Common myeloid progenitor, CD34-positive (primary cell): ENCODE measurements at regions not wholly inside any gene's neighbourhood (a gene's known extent, or its start where the extent isn't known, plus 50 kb on each side); places are given as distances from the start of the nearest gene placed in this dataset.

Experiments used
- CTCF ChIA-PET: fragments of 350-600 bp; sonication (Branson Sonifier 250); formaldehyde crosslinking; loops from one replicate; lab custom pipeline; 2021; ENCODE audit warnings: antibody characterized with exemption; lab: Charles Lee
- POLR2A ChIA-PET: fragments of 350-600 bp; sonication (Branson Sonifier 250); formaldehyde crosslinking; loops from one replicate; lab custom pipeline; 2021; ENCODE audit warnings: antibody characterized with exemption; lab: Charles Lee
- DNase-seq, 3 donors: peaks; one replicate each; pipeline versions ENCODE4 v3.0.0 to v3.0.0-alpha.2; 2013
- H3K27ac ChIP-seq, 2 experiments: 1 replicate in 1 of 2; 2 replicates in 1 of 2; pipeline ENCODE4 v1.7.0; 2013; ENCODE audit warnings: inconsistent platforms in 2 of 2, low read length in 2 of 2, mild to moderate bottlenecking in 2 of 2, low read depth in 1 of 2, moderate library complexity in 1 of 2; ENCODE audit not compliant: severe bottlenecking in 2 of 2, insufficient read depth in 1 of 2, poor library complexity in 1 of 2
- H3K27me3 ChIP-seq, 5 experiments: replicated peaks in 2 of 5; 1 replicate in 3 of 5; 2 replicates in 2 of 5; pipeline versions ENCODE4 v1.6.1 to v1.7.0; 2013; ENCODE audit warnings: low read length in 4 of 5, mild to moderate bottlenecking in 2 of 5, moderate library complexity in 2 of 5, inconsistent platforms in 1 of 5; ENCODE audit not compliant: insufficient read depth in 5 of 5, control insufficient read depth in 4 of 5
- H3K36me3 ChIP-seq, 4 experiments: 1 replicate in 2 of 4; 2 replicates in 2 of 4; pipeline versions ENCODE4 v1.6.1 to v1.7.0; 2013; ENCODE audit warnings: low read length in 3 of 4, control low read depth in 1 of 4, mild to moderate bottlenecking in 1 of 4; ENCODE audit not compliant: control insufficient read depth in 4 of 4, insufficient read depth in 4 of 4
- H3K4me1 ChIP-seq, 4 experiments: 1 replicate in 3 of 4; 2 replicates in 1 of 4; pipeline versions ENCODE4 v1.6.1 to v1.7.1; 2013; ENCODE audit warnings: low read length in 3 of 4, mild to moderate bottlenecking in 3 of 4, control low read depth in 1 of 4, inconsistent platforms in 1 of 4, moderate library complexity in 1 of 4; ENCODE audit not compliant: control insufficient read depth in 4 of 4, insufficient read depth in 4 of 4; ENCODE audit errors: control extremely low read depth in 1 of 4
- H3K4me3 ChIP-seq, 7 experiments: 1 replicate in 4 of 7; 2 replicates in 3 of 7; pipeline versions ENCODE4 v1.5.1 to v1.7.0; 2013; ENCODE audit warnings: mild to moderate bottlenecking in 7 of 7, low read length in 6 of 7, moderate library complexity in 6 of 7, inconsistent platforms in 2 of 7, low read depth in 2 of 7, control low read depth in 1 of 7; ENCODE audit not compliant: insufficient read depth in 4 of 7, control insufficient read depth in 1 of 7; ENCODE audit errors: extremely low read depth in 1 of 7
- H3K9me3 ChIP-seq, 5 experiments: 1 replicate in 4 of 5; 2 replicates in 1 of 5; pipeline versions ENCODE4 v1.6.1 to v1.7.1; 2013; ENCODE audit warnings: low read length in 4 of 5, mild to moderate bottlenecking in 2 of 5, inconsistent platforms in 1 of 5, low read depth in 1 of 5, moderate library complexity in 1 of 5; ENCODE audit not compliant: control insufficient read depth in 4 of 5, insufficient read depth in 2 of 5; ENCODE audit errors: control extremely low read depth in 1 of 5
- WGBS: methylation state at CpG from one replicate; pipeline ENCODE4 v1.1.5; 2013; ENCODE audit not compliant: insufficient coverage; 5-methylcytosine and 5-hydroxymethylcytosine counted together

DNA sequence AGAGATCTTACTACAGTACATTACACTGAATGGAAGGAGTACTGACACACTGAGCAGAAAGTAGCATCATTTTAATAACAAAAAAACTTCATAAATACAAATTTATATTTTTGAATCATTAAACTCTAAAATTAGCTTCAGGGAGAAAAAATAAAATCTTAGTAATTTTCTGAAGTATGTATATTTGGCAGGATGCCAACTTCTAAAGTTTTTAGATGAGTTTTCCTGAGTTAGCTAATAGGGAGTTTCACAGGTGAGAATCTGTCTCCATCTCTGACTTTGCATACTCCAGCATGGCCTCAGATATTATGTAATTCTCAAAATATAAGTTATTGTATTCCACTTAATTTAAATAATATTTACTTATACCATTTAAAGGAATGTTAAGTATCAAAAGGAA is 673.2 kb upstream of the PCDH15 start:
- H3K9me3 ChIP-seq, result peaks cover 0 to 2% (median 0%) of the 10 kb centered on the region in 5 experiments
- no peak overlapping the region for H3K27ac ChIP-seq
- POLR2A ChIA-PET, result no interaction called here
- no peaks in the 10 kb centered on the region for H3K36me3 ChIP-seq
- CTCF ChIA-PET, result no interaction called here
- no peak for DNase-seq
- no peaks in the 10 kb centered on the region for H3K4me1 ChIP-seq
- H3K4me3 ChIP-seq, result no peak overlapping the region
- no peaks in the 10 kb centered on the region for H3K27me3 ChIP-seq

- POLR2A ChIA-PET, result no interaction called here
- Histone ChIP-seq H3K4me3 (no peak overlapping the region), H3K9me3 (peaks cover 0 to 2% (median 0%) of the 10 kb centered on the region in 5 experiments), H3K4me1 (no peaks in the 10 kb centered on the region), H3K27me3 (no peaks in the 10 kb centered on the region), H3K27ac (no peak overlapping the region), H3K36me3 (no peaks in the 10 kb centered on the region)
- WGBS, result no CpG with 5 or more reads among the region's 1 CpG
- DNase-seq, result no peak
- CTCF ChIA-PET, result no interaction called here
These were observed 669.8 kb upstream of the PCDH15 start for GRCh38 chr10:55470840-55471239.

DNA sequence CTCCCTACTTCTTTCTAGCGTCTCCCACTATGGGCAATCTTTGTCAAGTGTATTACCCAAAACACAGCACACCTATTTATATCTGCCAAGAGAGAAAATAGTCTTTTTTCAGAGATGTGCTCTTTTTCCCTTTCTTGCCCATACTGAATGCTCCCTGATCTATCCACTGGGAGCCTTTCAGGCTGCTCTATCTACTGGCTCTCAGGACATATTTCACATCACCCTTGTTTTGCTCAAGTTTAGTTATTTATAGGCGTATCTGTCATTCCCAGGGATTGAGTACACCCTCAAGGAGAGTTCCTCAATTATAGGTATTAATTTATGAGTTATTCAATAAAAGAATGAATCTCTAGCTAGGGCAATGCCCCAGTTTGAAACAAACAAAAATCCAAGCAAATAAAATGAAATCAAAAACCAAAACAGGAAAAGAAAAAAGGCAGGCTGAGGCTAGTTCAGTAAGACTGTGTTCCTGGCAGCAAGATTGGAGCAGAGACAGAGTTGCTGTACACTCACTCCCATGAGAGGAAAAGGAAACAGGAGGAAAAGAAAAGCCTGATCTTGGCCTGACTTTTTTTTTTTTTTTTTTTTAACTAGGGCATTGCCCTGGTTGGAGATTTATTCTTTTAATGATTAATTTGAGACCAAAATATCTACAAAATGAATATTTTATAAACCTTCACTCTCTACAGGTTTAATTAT is 665.9 kb upstream of the PCDH15 start:
- Histone ChIP-seq H3K27me3 (no peaks in the 10 kb centered on the region), H3K4me1 (no peaks in the 10 kb centered on the region), H3K27ac (no peak overlapping the region), H3K36me3 (no peaks in the 10 kb centered on the region), H3K4me3 (no peak overlapping the region), H3K9me3 (no peaks in the 10 kb centered on the region)
- POLR2A ChIA-PET, result no interaction called here
- WGBS, result 100% methylated on average over 1 of the region's 2 CpGs
- DNase-seq, result no peak
- CTCF ChIA-PET, result no interaction called here

DNA sequence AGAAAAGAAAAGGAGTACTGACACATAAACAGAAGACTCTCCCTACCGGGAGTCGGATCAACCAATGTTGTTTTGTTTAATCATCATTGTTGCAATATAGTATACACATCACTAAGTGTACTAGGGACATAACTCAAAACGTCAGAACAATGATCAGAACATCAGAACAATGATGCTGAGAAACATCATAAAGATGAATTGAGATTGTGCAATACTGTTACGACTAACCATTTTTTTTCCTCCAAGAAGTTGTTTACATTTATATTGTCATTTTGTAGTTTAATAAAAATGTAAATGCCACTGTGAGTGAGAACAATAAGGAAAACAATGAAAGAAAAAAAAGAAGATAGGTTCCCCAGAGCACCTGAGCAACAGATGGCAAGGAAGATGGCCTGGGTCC is 663.1 kb upstream of the PCDH15 start:
- Histone ChIP-seq H3K27me3 (no peaks in the 10 kb centered on the region), H3K27ac (no peak overlapping the region), H3K9me3 (no peaks in the 10 kb centered on the region), H3K4me3 (no peak overlapping the region), H3K4me1 (no peaks in the 10 kb centered on the region), H3K36me3 (no peaks in the 10 kb centered on the region)
- DNase-seq, result no peak
- ChIA-PET POLR2A (no interaction called here), CTCF (no interaction called here)
- WGBS, result no CpG with 5 or more reads among the region's 4 CpGs

DNA sequence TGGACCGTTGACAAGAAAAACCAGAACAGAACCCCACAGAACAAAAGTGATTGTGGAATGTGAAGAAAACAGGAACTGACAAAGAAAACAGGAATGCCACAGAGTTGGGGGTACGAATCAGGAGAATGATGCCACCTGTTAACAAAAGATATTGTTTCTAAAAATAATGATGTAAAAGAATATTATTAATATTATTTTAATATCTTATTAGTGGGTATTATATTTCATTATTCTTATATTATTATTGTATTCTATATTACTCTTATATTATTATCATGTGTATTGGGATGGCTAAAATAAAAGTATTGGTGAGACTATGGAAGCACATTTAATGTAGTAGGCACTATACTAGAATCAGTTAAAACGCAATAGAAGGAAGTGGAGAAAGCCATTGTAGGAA is 659.0 kb upstream of the PCDH15 start:
- 94% methylated on average over 2 of the region's 3 CpGs for WGBS
- H3K27ac ChIP-seq, result no peak overlapping the region
- no peak overlapping the region for H3K4me3 ChIP-seq
- no peaks in the 10 kb centered on the region for H3K36me3 ChIP-seq
- no peaks in the 10 kb centered on the region for H3K9me3 ChIP-seq
- ChIA-PET CTCF (no interaction called here), POLR2A (no interaction called here)
- H3K4me1 ChIP-seq, result no peaks in the 10 kb centered on the region
- H3K27me3 ChIP-seq, result no peaks in the 10 kb centered on the region
- DNase-seq, result no peak

DNA sequence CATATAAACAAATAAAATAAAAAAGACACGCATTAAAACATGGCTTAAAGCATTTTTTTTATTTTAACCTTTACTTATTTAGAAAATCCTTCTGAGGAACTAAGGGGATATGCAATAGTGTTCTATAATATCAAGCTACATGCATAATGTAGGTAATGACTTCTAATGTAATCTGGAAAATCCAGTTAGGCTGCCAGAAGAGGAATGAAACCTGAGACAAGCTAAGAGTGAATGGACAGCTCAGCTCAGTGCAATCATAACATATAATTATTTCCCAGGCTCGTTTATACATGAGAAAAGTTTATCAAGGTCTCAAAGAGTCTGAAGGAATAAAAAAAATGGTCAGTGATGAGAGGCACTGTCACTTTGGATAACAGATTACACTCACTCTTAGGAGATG is 649.0 kb upstream of the PCDH15 start:
- DNase-seq, result no peak
- H3K27me3 ChIP-seq, result no peaks in the 10 kb centered on the region
- no peaks in the 10 kb centered on the region for H3K36me3 ChIP-seq
- ChIA-PET POLR2A (no interaction called here), CTCF (no interaction called here)
- no peak overlapping the region for H3K27ac ChIP-seq
- H3K4me3 ChIP-seq, result no peak overlapping the region
- H3K4me1 ChIP-seq, result no peaks in the 10 kb centered on the region
- WGBS, result no CpG with 5 or more reads among the region's 2 CpGs
- no peaks in the 10 kb centered on the region for H3K9me3 ChIP-seq

DNA sequence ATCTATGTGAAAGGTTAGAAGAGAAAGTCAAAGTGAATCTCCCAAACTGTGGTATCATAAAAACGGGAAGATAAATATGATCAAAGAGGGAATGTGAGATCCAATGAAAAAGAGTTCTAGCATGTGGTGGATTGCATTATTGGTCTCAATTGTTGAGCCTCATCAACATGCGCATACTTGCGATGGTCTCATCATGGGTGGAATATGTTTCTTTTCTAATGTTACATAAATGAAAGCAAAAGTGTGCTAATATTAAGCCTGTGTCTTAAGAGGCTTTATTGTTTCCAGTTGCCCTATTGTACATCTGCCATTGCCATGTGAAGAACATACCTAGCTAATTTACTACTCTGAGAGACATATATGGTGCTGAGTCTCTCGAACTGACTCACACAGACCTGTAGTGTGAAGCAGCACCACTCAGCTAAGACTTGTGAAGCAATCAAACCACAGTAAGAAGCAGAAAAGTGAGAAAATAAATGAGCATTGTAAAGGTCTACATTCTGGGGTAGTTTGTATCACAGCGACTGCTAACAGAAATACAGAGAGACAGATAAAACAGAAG is 645.5 kb upstream of the PCDH15 start:
- POLR2A ChIA-PET, result no interaction called here
- no peak for DNase-seq
- WGBS, result 100% methylated on average over 1 of the region's 5 CpGs

More for the DNA sequence above, 645.5 kb upstream of the PCDH15 start:
- no peak overlapping the region for H3K27ac ChIP-seq
- H3K27me3 ChIP-seq, result no peaks in the 10 kb centered on the region
- H3K9me3 ChIP-seq, result no peaks in the 10 kb centered on the region
- CTCF ChIA-PET, result no interaction called here
- no peak overlapping the region for H3K4me3 ChIP-seq
- no peaks in the 10 kb centered on the region for H3K36me3 ChIP-seq
- no peaks in the 10 kb centered on the region for H3K4me1 ChIP-seq
